HG03520 (cell line): ENCODE measurements at regions not wholly inside any gene's neighbourhood (a gene's known extent, or its start where the extent isn't known, plus 50 kb on each side); places are given as distances from the start of the nearest gene placed in this dataset.
"Not testable (repeated sequence)": the region's sequence is repeated elsewhere in the genome, so short reads cannot be mapped to it uniquely, and the experiment has no call there.

Source experiments
- ATAC-seq: cut with Tn5 transposase; IDR thresholded peaks from one replicate; pipeline ENCODE4 v1.9.1; 2021; ENCODE audit warnings: mild to moderate bottlenecking, moderate library complexity; ENCODE audit not compliant: unreplicated experiment

DNA sequence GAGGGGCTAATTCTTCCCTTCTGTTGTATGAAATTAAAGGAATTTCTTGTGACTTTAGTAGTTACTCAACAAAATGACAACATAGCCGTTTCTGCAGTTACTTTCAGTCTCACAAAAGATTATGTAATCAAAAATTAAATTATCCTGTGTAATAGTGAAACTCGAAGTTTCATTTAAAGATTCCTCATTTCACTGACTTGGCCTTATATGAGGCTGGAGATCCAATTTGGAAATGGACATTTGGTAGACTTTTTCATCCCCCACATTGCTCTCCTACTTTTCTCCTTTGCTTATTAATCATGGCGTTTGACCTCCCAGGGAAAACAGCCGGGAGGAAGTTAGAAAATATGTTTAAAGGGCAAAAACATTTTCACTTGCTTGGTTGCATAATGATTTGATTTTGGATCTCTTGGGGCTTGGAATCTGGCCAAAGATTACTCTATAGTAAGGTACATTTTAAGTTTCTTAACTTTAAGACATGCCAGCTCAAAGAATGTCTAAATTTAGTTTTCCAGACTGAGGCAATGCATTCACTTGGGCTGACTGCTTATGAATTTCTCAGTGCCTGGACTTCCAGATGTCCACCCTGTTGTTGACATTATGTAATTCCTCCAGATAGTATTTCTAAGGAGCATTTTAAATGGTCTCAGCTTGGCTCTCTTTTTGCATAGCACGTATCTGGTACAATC is 1364.9 kb upstream of the MIR17HG start:
- no peak for ATAC-seq

DNA sequence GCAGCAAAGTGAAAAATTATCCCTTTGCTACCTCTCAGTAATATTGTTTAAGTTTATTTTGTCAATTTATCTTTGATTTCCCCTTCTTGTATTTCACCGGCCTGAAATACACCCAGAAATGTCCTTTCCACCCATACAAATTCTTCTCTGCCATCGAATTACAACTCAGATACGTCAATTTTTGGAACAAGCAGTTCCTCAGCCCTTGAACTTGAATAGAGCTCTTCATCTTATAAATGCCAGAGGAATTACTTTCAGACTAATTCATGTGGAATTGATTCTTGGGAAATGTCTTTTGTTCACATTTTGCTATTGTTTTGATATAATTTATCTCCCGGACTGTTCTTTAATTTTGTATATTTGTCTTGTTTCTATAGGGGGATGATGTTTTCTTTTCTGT is 1359.3 kb upstream of the MIR17HG start:
- ATAC-seq: no peak

DNA sequence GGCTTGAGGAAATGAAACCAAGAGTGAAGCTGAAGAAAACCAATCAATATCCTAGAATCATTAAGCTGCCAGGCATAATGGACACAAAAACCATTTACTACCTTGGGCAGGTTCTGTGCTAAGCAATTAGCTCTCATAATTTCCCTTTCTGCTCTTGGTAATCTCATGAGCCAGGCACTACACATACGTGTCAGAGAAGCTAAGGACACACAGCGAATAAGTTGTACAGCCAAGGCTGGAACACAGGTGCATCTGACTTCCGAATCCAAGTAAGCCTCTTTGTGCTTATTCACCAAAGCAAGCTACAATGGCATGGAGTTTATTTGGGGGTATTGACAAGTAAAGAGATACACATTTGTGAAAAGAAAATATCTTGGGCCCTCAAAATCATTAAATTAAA is 1343.9 kb upstream of the MIR17HG start:
- ATAC-seq: no peak

DNA sequence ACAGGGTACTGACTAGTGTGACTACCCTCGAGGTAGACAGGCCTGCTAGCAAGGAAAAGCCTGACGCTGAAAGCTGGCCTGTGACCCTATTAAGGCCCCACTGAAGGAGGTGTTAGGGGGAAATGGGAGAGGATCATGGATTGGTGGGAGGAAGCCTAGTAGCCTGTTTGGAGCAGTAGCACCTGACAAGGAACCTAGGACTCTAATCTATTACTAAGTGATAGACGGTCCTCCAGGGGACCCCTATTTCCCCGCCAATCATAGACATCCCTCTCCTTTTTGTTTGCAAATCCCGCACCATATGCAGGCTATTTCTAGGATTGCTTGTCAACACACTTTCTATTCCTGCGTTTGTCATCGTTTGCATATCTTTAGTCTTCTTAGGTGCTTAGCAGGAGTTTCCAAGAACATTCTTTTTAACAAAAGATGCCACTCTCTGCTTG is 1338.8 kb upstream of the MIR17HG start:
- ATAC-seq: no peak

DNA sequence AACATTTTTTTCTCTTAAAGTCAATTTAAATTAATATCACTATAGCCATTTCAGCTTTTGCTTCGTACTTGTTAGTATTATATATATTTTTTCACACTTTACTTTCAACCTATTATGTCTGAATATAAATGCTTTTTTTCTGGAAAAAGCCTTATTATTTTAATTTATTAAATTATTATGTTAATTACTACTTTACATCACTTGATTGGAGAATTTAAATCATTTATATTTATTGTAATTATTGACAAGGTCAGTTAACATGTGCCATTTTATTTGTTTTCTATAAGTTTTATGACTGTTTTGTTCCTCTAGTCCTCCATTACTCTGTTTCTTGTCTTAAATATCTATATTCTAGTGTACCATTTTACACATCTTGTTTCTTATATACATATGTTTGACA is 1333.4 kb upstream of the MIR17HG start:
- ATAC-seq: no peak

DNA sequence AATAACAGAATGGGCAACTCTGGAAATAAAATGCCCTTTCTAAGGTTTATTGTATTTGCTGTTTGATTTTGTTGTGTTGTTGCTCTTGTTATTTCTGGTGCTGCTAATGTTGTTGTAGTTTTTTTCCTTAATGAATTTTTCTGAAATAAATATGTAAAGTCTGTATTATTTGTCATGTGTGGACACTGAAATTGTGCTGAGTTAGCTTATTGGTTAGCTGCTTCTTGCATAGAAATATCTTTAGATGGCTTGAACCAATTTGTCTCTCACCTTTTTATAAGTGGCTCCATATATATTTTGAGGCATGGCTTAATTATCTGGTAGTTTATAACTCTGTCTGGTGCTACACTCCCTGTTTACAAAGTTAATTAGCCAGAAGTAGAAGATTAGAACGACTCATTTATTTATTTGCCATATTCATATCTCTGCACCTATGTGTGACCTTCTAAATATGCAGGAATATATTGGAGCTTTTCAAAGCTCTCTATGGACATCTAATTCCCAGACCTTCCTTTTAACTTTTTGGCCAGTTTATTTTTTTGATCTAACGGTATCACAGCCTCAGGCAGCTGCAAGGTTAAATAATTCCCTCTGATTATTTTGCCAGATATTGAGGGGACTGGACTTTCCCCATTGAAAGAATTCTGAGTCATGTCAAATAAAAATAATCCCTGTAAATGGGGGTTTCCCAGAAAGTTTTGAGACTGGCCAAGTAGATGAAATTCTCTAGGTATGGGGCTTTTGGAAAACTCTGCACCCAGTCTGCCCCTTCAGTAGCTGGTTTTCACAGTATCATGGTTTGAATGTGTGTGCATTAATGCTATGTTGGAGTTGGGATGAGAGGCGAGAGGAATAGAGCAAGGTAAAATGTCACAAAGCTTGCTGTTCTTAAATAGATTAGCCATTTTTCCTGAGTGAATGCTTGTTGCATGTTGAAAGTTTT is 1331.7 kb upstream of the MIR17HG start:
- ATAC-seq: no peak

DNA sequence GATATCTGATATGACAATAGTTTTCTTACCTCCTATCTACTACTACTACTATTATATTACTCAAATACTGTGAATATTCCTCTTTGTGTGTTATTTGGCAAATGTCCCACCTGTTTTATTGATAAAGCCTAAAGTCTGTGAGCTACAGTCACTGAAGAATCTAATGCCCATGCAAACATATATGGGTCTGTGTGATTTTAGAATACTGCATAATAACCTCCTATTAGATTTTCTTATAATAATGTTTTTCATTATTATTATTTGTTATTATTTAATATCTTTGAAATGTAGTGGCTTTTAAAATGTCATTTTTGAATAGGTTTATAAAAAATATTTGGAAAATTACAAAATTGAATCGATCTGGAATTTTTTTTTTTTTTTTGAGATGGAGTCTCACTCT is 1330.8 kb upstream of the MIR17HG start:
- no peak for ATAC-seq

DNA sequence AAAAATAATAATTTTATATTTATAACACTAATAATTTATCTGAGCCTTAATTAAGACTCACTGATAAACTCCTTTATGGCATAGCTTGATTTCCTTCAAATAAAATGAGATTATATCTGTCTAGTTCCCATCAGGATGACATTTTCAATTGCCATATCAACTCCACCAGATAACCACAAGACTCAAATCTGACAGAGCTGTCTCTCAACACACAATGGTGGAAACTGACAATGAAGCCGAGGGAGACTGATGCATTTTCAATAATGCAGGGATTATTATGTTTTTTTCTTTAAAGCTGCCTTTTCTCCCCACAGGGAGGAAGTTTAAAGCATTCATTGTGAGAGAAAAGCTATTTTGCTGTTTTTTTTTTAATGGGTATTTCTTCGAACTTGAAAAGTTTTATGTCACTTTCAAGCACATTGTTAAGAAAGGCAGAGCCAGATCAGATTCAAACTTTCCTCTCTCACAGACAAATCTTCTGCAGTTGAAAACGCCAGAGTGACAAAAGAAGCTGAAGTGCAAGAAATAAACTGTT is 1326.9 kb upstream of the MIR17HG start:
- ATAC-seq: no peak

DNA sequence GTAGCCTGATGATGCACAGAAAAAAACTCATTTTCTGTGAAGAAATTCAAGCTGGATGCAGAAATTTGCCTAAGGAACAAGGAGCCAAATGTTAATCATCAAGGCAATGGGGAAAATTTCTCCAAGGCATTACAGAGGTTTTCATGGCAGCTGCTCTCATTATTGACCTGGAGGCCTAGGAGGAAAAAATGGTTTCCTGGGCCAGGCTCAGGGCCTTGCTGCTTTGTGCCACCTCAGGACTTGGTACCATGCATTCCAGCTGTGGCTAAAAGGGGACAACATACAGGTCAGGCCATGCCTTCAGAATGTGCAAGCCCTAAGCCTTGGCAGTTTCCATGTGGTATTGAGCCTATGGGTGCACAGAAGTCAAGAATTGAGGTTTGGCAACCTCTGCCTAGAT is 1320.1 kb upstream of the MIR17HG start:
- no peak for ATAC-seq

DNA sequence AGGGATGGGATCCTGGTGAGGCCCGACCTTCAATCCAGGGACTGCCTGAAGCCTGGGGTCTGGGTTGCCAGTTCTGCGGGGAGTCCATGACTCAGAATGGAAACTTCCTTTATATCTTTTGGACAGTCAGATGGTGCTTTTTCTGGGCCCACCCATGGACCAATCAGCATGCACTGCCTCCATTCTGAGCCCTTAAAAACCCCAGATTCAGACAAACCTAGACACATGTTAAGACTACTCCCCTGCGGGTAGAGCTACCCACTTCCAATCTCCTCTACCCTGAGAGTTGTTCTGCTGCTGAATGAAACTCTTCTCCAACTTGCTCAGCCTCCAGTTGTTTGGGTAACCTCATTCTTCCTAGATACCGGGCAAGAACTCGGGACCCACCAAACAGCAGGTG is 1315.2 kb upstream of the MIR17HG start:
- no peak for ATAC-seq

DNA sequence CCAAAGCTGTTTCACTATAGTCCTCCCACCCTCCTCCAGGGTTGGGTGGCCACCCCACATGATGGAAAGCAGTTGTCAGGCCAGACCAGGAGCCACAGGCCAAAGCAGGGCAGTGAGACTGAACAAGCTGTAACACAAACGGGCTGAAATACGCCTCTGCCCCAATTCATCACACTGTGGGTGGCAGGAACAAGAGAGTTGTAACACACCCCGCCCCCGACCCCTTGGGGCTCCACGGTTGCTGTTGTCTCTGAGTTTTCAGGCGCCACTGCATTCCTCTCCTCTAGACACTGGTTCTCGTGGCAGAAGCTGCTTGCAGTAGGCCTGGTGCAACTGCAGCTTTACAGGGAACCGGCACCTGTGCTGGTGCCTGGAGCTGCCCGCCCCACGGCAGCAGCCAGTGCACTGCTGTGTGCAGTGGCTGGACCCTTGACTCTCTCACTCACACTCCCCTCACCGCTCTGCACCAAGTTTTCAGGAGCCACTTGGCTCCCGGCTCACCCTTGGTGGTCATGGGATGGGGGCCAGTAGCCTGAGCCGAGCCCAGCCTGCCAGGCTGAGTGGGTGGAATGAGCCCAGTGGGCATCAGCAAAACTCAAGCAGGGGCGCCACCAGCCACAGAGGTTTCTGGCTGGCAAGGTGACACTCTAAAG is 1314.5 kb upstream of the MIR17HG start:
- ATAC-seq: no peak

DNA sequence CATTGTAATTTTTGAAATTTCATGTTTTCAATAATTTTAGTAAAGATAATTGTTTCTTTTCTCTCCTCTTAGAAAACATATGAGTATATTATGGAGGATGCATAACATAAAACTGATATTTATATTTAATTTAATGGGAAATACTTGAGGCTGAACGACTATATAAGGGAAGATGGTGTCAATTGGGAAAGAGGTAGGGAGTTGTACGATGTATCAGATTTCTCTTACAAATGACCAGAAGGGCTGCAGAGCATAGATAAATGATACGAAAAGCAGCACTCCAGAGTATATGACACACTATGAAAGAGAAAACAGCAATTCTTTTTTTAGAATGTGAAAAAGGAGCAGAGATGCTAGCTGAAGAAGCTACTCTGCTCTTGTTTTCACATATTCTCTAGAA is 1308.0 kb upstream of the MIR17HG start:
- no peak for ATAC-seq

DNA sequence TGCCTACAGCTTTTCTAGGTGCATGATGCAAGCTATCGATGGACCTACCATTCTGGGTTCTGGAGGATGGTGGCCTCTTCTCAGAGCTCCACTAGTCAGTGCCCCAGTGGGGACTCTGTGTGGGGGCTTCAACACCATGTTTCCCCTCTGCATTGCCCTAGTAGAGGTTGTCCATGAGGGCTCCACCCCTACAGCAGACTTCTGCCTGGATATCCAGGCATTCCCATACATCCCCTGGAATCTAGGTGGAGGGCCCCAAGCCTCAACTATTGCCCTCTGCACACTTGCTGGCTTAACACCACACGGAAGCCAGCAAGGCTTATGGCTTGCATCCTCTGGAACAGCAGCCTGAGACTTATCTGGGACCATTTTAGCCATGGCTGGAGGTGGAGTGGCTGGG is 1299.9 kb upstream of the MIR17HG start:
- ATAC-seq: no peak

DNA sequence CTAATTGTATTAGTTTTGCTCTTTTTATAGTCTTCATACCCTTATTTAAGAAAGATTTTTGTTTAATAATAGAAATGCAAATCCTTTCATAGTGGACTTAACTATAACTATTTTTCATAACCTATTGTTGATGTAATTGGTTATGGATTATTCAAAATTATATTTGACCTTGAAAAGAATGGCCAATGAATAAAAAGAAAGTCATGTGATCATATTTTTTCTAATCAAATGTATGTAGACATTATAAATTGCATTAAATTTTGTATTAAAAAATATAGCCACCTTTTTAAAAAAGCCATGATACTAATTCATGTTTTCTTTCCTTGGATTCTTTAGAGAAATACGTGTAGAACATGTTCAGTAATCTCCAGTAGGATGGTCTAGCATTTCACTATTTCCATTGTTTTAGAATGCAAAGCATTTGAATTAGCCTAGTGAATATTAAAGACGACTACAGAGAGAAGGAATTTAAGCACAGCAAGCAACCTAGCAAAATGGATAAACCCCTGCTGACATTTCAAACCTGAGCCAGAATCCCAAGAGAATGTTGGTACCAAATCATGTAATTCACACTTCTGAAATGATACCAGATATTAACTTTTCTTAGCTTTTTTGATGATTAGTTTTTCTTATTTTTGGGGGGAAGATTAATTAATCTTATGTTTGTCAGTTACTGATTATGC is 1297.4 kb upstream of the MIR17HG start:
- ATAC-seq: no peak

DNA sequence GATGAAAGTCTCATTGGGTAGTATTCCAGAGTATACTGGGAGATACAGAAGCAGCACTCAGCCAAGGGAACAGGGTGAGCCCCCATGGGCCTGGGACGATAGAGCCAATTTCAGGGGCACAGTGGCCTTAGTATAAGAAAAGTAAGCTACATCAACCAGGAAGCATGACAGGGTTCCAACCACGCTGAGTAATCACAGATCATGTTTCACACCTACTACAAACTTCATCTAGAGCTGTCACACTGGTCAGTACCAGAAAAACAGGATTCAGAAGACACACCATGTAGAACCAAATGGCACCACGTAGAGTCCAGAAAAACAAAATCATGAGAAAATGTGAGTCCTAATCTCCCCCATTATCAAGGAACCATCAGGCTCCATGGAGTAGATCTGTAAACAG is 1292.4 kb upstream of the MIR17HG start:
- ATAC-seq: no peak

DNA sequence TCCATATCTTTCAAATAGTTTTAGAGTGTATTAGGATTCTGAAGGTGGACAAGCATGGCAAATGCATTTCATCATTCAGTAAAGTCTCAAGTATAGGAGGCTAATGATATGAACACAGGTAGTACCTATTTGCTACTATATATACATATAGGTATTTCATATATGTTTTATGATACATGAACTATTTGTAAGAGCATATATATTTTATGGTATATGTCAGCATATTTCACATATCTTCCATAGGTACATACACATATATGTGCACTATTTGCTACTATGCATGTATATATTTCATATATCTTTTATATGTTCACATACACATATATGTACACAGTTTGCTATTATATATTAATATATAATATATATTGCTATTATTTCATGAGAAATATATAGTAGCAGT is 1291.7 kb upstream of the MIR17HG start:
- ATAC-seq: no peak

DNA sequence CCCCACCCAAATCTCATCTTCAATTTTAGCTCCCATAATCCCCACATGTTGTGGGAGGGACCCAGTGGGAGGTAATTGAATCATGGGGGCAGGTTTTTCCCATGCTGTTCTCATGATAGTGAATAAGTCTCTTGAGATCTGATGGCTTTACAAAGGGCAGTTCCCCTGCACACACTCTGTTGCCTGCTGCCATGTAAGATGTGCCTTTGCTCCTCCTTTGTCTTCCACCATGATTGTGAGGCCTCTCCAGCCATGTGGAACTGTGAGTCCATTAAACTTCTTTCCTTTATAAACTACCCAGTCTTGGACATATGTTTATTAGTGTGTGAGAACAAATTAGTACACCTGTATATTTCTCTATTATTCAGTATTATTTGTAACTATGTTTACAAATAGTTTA is 1283.3 kb upstream of the MIR17HG start:
- ATAC-seq: not testable (repeated sequence)

DNA sequence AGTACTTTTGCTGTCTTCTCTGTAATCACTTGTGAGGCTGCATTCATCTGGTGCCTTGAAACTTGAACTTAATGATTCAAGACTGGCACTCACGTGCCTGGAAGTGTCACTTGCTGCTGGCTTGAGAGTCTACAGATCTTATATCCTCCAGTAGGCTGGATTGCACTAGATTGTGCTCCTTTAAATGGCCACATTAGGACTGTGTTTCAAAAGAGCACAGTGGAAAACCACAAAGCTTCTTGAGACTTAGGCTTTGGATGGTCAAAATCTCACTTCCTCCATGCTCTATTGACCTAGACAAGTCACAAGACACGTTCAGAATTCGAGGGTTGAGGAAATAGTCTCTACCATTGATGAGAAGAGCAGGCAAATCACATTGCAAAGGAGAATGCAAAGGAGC is 1278.8 kb upstream of the MIR17HG start:
- ATAC-seq: no peak

DNA sequence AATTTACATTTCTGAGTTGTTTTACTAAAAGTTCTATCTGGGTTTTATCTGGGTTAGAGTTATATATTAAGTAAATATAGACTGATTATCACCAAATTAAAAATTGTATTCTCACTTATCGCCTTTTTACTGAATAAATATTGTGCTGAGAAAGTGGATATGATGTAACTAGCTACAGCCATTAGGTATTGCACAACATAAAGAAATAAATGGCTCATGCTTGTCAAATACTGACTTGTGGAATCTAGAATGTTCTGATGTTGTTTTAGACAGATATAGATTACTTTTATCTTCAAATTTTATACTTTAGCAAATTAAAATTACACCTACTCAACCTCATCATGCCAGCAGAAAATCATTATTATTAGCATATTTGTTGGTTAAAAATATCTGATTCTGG is 1277.1 kb upstream of the MIR17HG start:
- ATAC-seq: no peak

DNA sequence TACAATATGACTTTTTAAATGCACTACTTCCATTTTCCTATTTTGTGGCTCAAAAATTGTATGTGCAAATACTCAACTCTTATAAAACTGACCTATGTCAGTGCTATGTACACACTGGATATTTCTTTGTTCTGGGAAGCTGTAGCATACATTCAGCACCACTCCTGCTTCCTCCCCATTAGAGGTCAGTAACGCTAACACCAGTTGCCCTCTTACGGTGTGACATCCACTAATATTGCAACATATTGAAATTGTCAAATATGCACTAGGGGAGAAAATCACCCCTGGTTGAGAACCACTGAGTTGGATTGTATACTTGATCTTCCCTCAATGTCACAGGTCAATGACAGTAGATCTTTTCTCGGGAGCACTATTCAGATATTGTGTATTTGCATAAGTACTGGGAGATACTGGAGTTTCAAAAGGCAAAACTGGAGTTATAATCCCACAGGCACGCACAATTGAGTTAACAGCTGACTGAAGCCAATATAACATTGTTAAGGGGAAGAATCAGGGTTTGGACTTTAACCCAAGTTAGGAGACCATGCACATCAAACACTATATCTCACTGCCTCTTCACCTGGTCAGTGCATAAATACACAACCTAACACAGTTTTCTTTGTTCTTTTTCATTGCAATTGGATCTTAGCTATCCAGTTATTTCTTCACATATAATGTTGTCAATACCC is 1276.5 kb upstream of the MIR17HG start:
- ATAC-seq: no peak
